GM15510 (cell line): ENCODE measurements at regions not wholly inside any gene's neighbourhood (a gene's known extent, or its start where the extent isn't known, plus 50 kb on each side); places are given as distances from the start of the nearest gene placed in this dataset.

ENCODE experiments used
- POLR2A ChIP-seq: IDR thresholded peaks from 3 replicates; pipeline ENCODE4 v1.6.1; 2011; ENCODE audit warnings: borderline replicate concordance; ENCODE audit not compliant: insufficient read length; ENCODE audit errors: extremely low read depth

GRCh38 chr6:14807971-14808370, 437.9 kb upstream of the JARID2 start:
- no peak for TF ChIP-seq POLR2A

GRCh38 chr6:14810021-14810420, 435.8 kb upstream of the JARID2 start:
- TF ChIP-seq POLR2A, result no peak

- no peak for TF ChIP-seq POLR2A
These were observed 434.0 kb upstream of the JARID2 start for GRCh38 chr6:14811775-14812428.

- TF ChIP-seq POLR2A, result no peak
These were observed 431.9 kb upstream of the JARID2 start for GRCh38 chr6:14814016-14814415.

GRCh38 chr6:14816116-14816859, 429.6 kb upstream of the JARID2 start:
- no peak for TF ChIP-seq POLR2A

GRCh38 chr6:14817074-14817473, 428.8 kb upstream of the JARID2 start:
- TF ChIP-seq POLR2A, result no peak

- no peak for TF ChIP-seq POLR2A
These were observed 427.4 kb upstream of the JARID2 start for GRCh38 chr6:14818422-14818884.

- TF ChIP-seq POLR2A, result no peak
These were observed 426.9 kb upstream of the JARID2 start for GRCh38 chr6:14819001-14819400.

GRCh38 chr6:14819840-14820420, 425.9 kb upstream of the JARID2 start:
- no peak for TF ChIP-seq POLR2A

GRCh38 chr6:14822012-14822553, 423.8 kb upstream of the JARID2 start:
- no peak for TF ChIP-seq POLR2A

- no peak for TF ChIP-seq POLR2A
These were observed 423.2 kb upstream of the JARID2 start for GRCh38 chr6:14822679-14823078.

GRCh38 chr6:14824060-14824459, 421.8 kb upstream of the JARID2 start:
- TF ChIP-seq POLR2A, result no peak

- TF ChIP-seq POLR2A, result no peak
These were observed 421.2 kb upstream of the JARID2 start for GRCh38 chr6:14824484-14825275.

GRCh38 chr6:14826456-14826855, 419.4 kb upstream of the JARID2 start:
- no peak for TF ChIP-seq POLR2A

GRCh38 chr6:14827354-14827753, 418.5 kb upstream of the JARID2 start:
- no peak for TF ChIP-seq POLR2A
